ENCODE measurements at regions not wholly inside any gene's neighbourhood (a gene's known extent, or its start where the extent isn't known, plus 50 kb on each side); places are given as distances from the start of the nearest gene placed in this dataset.
"Not testable (repeated sequence)": the region's sequence is repeated elsewhere in the genome, so short reads cannot be mapped to it uniquely, and the experiment has no call there.

DNA sequence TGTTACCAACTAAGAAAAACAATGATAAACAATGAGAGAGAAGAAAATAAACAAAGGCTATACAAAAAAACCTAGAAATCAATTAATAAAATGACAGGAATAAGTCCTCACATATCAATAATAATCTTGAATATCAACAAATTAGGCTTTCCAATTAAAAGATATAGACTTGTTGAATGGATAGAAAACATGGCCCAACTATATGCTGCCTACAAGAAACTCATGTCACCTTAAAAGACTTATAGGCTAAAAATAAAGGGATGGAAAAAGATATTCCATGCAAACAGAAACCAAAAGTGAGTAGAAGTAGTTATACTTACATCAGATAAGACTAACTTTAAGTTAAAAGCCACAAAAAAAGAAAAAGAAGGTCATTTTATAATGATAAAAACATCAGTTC is 183.9 kb downstream of the MYRFL start:
- peaks cover 0 to 14% of the 10 kb centered on the region in 2 donors for H3K9me3 ChIP-seq (ENCODE audit: control insufficient read depth in 1 of 2, low read length in 2 of 2)
- no peaks in the 10 kb centered on the region for H3K4me1 ChIP-seq (ENCODE audit: control insufficient read depth in 1 of 2, insufficient read depth in 2 of 2, low read length in 2 of 2)
- no peak overlapping the region for H3K27ac ChIP-seq (ENCODE audit: low read length)
- no peaks in the 10 kb centered on the region for H3K36me3 ChIP-seq (ENCODE audit: control insufficient read depth in 1 of 2, insufficient read depth in 2 of 2, low read length in 2 of 2)
- H3K4me3 ChIP-seq (ENCODE audit: low read depth in 1 of 2, low read length in 2 of 2), result no peak overlapping the region
- no peaks in the 10 kb centered on the region for H3K27me3 ChIP-seq (ENCODE audit: low read depth, low read length)

DNA sequence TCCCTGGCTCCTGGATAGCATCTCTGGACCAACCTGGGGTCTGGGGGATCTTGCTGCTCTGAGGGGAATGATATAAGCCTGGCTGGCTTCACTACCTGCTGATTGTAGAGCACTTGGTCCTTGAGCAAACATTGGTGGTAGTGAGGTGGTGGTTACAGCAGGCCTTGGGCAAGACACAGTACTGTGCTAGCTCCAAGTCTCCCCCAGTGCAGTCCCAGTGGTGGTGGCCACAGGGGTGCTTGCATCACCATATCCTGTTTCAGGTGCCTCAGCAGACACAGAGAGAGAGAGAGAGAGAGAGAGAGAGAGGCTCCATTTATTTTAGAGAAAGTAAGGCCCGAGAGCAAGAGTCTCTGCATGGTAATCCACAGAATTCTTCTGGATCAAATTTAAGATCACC is 186.3 kb downstream of the MYRFL start:
- no peaks in the 10 kb centered on the region for H3K4me1 ChIP-seq (ENCODE audit: control insufficient read depth in 1 of 2, insufficient read depth in 2 of 2, low read length in 2 of 2)
- no peaks in the 10 kb centered on the region for H3K27me3 ChIP-seq (ENCODE audit: low read depth, low read length)
- H3K36me3 ChIP-seq (ENCODE audit: control insufficient read depth in 1 of 2, insufficient read depth in 2 of 2, low read length in 2 of 2), result no peaks in the 10 kb centered on the region
- H3K27ac ChIP-seq (ENCODE audit: low read length), result no peak overlapping the region
- H3K9me3 ChIP-seq (ENCODE audit: control insufficient read depth in 1 of 2, low read length in 2 of 2), result peaks cover 0 to 14% of the 10 kb centered on the region in 2 donors
- H3K4me3 ChIP-seq (ENCODE audit: low read depth in 1 of 2, low read length in 2 of 2), result no peak overlapping the region

DNA sequence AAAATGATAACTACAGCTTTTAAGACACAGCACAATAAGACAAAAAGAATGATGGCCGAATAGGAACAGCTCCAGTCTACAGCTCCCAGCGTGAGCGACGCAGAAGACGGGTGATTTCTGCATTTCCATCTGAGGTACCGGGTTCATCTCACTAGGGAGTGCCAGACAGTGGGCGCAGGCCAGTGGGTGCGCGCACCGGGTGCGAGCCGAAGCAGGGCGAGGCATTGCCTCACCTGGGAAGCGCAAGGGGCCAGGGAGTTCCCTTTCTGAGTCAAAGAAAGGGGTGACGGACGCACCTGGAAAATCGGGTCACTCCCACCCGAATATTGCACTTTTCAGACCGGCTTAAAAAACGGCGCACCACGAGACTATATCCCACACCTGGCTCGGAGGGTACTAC is 188.0 kb downstream of the MYRFL start:
- not testable (repeated sequence) for H3K4me3 ChIP-seq (ENCODE audit: low read depth in 1 of 2, low read length in 2 of 2); H3K27ac ChIP-seq (ENCODE audit: low read length); H3K4me1 ChIP-seq (ENCODE audit: control insufficient read depth in 1 of 2, insufficient read depth in 2 of 2, low read length in 2 of 2); H3K36me3 ChIP-seq (ENCODE audit: control insufficient read depth in 1 of 2, insufficient read depth in 2 of 2, low read length in 2 of 2); H3K27me3 ChIP-seq (ENCODE audit: low read depth, low read length)
- peaks cover 0 to 14% of the 10 kb centered on the region in 2 donors for H3K9me3 ChIP-seq (ENCODE audit: control insufficient read depth in 1 of 2, low read length in 2 of 2)

DNA sequence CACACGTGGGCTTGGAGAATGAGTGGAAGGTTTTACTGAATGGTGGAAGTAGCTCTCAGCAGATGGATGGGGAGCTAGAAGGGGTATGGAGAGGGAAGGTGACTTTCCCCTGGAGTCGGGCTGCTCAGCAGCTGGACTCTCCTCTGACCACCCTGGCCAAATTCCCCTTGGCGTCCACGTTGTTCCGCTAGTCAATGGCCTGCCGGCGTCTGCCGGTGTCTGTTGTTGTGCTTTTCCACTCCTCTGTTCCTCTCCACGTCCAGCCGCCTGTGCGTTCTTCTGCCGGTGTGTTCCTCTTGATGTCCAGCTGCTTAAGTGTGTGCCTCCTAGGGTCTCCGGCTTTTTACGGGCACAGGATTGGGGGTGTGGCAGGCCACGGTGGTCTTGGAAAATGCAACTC is 203.5 kb downstream of the MYRFL start:
- Histone ChIP-seq H3K4me1 (ENCODE audit: control insufficient read depth in 1 of 2, insufficient read depth in 2 of 2, low read length in 2 of 2) (no peaks in the 10 kb centered on the region), H3K27ac (ENCODE audit: low read length) (no peak overlapping the region), H3K36me3 (ENCODE audit: control insufficient read depth in 1 of 2, insufficient read depth in 2 of 2, low read length in 2 of 2) (no peaks in the 10 kb centered on the region), H3K27me3 (ENCODE audit: low read depth, low read length) (no peaks in the 10 kb centered on the region), H3K9me3 (ENCODE audit: control insufficient read depth in 1 of 2, low read length in 2 of 2) (peaks cover 0 to 10% of the 10 kb centered on the region in 2 donors), H3K4me3 (ENCODE audit: low read depth in 1 of 2, low read length in 2 of 2) (no peak overlapping the region)

DNA sequence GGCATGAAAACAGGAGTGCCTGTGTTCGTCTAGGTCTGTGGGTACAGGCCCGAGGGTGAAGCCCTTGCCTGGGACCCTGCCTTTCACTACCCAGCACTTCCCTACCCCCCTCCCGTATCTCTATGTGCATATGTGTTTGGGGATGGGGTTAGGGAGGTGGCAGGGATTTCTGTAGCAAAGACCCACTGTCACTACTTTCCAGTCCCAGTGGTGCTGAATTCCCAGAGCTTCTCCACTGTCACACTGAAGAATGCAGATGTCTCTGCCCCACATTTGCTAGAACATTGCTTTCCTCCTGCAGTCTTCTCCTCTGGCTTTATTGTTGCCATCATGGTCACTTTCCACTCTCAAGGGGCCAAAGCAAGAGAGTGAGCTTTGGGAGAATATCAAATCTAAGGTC is 203.9 kb downstream of the MYRFL start:
- Histone ChIP-seq H3K9me3 (ENCODE audit: control insufficient read depth in 1 of 2, low read length in 2 of 2) (peaks cover 0 to 10% of the 10 kb centered on the region in 2 donors), H3K27me3 (ENCODE audit: low read depth, low read length) (no peaks in the 10 kb centered on the region), H3K4me1 (ENCODE audit: control insufficient read depth in 1 of 2, insufficient read depth in 2 of 2, low read length in 2 of 2) (no peaks in the 10 kb centered on the region), H3K4me3 (ENCODE audit: low read depth in 1 of 2, low read length in 2 of 2) (no peak overlapping the region), H3K36me3 (ENCODE audit: control insufficient read depth in 1 of 2, insufficient read depth in 2 of 2, low read length in 2 of 2) (no peaks in the 10 kb centered on the region), H3K27ac (ENCODE audit: low read length) (no peak overlapping the region)

DNA sequence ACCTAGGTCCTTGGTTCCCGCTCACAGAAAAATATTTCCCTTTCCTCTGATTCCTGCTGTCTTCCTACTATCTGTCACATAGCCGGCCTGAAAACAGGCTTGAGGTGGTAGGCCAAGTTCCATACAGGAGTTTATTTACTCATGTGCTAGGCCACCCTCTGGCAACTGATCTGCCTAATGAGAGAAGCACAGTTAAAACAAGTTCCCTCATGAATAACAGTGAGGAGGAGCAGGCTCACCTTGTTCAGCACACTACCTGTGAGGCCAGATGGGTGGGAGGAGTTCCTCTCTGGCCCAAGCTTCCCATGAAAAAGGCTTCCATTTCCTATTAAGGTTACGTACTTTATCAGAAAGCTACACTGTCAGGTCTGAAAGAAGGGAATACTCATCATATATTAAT is 206.0 kb downstream of the MYRFL start:
- no peaks in the 10 kb centered on the region for H3K36me3 ChIP-seq (ENCODE audit: control insufficient read depth in 1 of 2, insufficient read depth in 2 of 2, low read length in 2 of 2)
- no peaks in the 10 kb centered on the region for H3K27me3 ChIP-seq (ENCODE audit: low read depth, low read length)
- H3K4me3 ChIP-seq (ENCODE audit: low read depth in 1 of 2, low read length in 2 of 2), result no peak overlapping the region
- peaks cover 0 to 10% of the 10 kb centered on the region in 2 donors for H3K9me3 ChIP-seq (ENCODE audit: control insufficient read depth in 1 of 2, low read length in 2 of 2)
- H3K27ac ChIP-seq (ENCODE audit: low read length), result no peak overlapping the region
- no peaks in the 10 kb centered on the region for H3K4me1 ChIP-seq (ENCODE audit: control insufficient read depth in 1 of 2, insufficient read depth in 2 of 2, low read length in 2 of 2)

DNA sequence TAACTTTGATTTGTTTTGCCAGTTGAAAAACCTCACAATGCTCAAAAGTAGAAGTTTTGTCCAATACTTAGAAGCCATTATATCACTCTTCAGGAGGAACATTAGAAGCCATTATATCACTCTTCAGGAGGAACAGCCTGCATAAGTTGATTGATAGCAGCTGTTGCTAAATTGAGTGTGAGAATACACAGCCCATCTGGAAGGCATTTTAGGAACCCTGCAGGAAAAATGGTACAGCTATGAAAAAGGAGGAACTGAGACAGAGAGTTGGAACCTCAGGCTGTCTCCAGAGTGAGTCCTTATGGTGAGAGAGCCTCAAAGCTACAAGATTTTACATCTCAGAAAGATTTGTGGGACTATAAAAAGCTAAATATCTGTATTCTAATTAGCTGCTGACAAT is 207.0 kb downstream of the MYRFL start:
- Histone ChIP-seq H3K4me1 (ENCODE audit: control insufficient read depth in 1 of 2, insufficient read depth in 2 of 2, low read length in 2 of 2) (no peaks in the 10 kb centered on the region), H3K36me3 (ENCODE audit: control insufficient read depth in 1 of 2, insufficient read depth in 2 of 2, low read length in 2 of 2) (no peaks in the 10 kb centered on the region), H3K27ac (ENCODE audit: low read length) (no peak overlapping the region), H3K9me3 (ENCODE audit: control insufficient read depth in 1 of 2, low read length in 2 of 2) (peaks cover 0 to 10% of the 10 kb centered on the region in 2 donors), H3K4me3 (ENCODE audit: low read depth in 1 of 2, low read length in 2 of 2) (no peak overlapping the region), H3K27me3 (ENCODE audit: low read depth, low read length) (no peaks in the 10 kb centered on the region)

DNA sequence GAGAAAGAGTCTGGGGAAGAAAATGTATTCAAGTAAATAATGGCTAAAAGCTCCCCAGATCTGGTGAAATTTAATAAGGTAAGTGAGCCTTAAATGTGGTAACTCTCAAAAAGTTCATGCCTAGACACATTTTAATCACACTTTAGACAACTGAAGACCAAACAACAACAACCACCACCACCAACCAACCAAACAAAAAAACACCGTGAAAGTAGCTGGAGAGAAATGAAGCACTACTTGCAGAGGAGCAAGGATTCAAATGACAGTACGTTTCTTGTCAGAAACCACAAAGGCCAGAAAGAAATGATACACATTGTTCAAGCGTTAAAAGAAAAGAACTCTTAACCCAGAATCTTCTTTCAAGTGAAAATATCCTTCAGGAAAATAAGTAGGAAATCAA is 208.3 kb downstream of the MYRFL start:
- H3K36me3 ChIP-seq (ENCODE audit: control insufficient read depth in 1 of 2, insufficient read depth in 2 of 2, low read length in 2 of 2), result no peaks in the 10 kb centered on the region
- no peak overlapping the region for H3K27ac ChIP-seq (ENCODE audit: low read length)
- H3K27me3 ChIP-seq (ENCODE audit: low read depth, low read length), result no peaks in the 10 kb centered on the region
- H3K4me1 ChIP-seq (ENCODE audit: control insufficient read depth in 1 of 2, insufficient read depth in 2 of 2, low read length in 2 of 2), result no peaks in the 10 kb centered on the region
- peaks cover 0 to 6% of the 10 kb centered on the region in 2 donors for H3K9me3 ChIP-seq (ENCODE audit: control insufficient read depth in 1 of 2, low read length in 2 of 2)
- no peak overlapping the region for H3K4me3 ChIP-seq (ENCODE audit: low read depth in 1 of 2, low read length in 2 of 2)

DNA sequence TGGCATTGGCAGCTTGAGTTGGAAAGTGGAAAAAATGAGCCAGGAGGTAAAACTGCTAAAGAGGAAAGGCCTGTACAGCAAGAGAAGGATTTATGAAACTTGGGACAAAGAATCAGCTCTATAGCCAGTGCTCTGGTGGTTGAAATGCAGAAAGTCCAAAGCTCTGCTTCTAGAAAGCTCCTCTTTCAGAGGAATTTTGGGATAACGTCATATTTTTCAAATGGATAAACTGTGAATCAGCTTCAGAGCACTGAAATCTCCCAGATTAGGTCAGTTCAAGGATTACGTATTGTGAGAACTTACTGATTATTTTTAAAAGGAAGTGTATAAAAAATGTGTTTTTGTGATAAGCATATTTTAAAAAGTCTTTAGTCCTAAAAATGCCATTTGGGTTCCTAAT is 203.1 kb upstream of the CNOT2 start:
- no peaks in the 10 kb centered on the region for H3K36me3 ChIP-seq (ENCODE audit: control insufficient read depth in 1 of 2, insufficient read depth in 2 of 2, low read length in 2 of 2)
- no peak overlapping the region for H3K27ac ChIP-seq (ENCODE audit: low read length)
- no peaks in the 10 kb centered on the region for H3K9me3 ChIP-seq (ENCODE audit: control insufficient read depth in 1 of 2, low read length in 2 of 2)
- H3K27me3 ChIP-seq (ENCODE audit: low read depth, low read length), result no peaks in the 10 kb centered on the region
- peaks cover 0 to 3% of the 10 kb centered on the region in 2 donors for H3K4me1 ChIP-seq (ENCODE audit: control insufficient read depth in 1 of 2, insufficient read depth in 2 of 2, low read length in 2 of 2)
- no peak overlapping the region for H3K4me3 ChIP-seq (ENCODE audit: low read depth in 1 of 2, low read length in 2 of 2)

DNA sequence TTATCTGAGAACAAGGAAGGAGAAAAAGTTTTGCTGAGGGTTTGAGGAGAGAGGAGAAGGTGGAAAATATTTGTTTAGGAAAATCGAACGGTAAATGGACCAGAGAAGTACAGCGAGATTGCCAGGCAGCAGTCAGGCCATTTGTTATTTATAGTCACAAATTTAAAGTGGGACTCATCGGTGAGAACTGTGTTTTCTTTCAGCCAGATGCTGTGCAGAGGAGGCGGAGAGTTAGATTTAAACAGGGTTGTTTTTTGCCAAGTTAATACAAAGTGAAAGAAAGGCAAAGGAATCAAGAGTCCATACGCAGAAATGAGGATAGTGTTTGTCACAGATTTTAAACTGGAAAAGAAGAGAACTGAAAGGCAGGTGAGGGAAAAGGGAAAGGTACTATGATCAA is 200.6 kb upstream of the CNOT2 start:
- Histone ChIP-seq H3K4me3 (ENCODE audit: low read depth in 1 of 2, low read length in 2 of 2) (no peak overlapping the region), H3K36me3 (ENCODE audit: control insufficient read depth in 1 of 2, insufficient read depth in 2 of 2, low read length in 2 of 2) (no peaks in the 10 kb centered on the region), H3K27ac (ENCODE audit: low read length) (no peak overlapping the region), H3K9me3 (ENCODE audit: control insufficient read depth in 1 of 2, low read length in 2 of 2) (no peaks in the 10 kb centered on the region), H3K27me3 (ENCODE audit: low read depth, low read length) (no peaks in the 10 kb centered on the region), H3K4me1 (ENCODE audit: control insufficient read depth in 1 of 2, insufficient read depth in 2 of 2, low read length in 2 of 2) (peaks cover 0 to 3% of the 10 kb centered on the region in 2 donors)

DNA sequence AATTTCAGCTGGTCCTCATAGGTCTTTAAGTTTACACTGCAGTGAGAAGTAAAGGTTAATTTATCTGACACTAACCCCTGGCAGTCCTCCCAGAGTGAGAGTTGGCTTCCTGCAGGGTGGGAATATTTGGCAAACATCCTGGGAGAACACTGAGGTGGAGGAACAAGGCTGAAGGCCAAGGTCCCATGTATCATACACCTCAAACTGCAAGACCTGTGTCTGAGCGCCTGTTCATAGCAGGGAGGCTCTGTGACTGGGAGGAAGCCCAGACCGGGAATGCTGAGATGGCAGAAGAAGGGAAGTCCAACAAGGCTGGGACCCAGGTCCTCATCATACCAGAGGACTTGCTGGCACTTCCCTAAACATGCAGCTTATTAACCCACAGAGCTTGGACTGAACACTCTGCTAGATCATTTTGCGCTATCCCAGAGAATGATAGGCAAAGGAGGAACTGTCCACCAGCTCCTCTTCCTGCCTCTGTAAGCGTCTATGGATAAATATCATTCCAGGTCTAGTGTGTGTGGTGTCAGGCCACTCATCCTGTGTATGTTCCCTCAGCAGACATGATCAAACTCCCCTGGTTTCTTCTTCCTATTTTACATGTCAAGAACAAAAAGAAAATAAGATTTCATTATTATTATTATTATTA is 199.6 kb upstream of the CNOT2 start:
- Histone ChIP-seq H3K4me1 (ENCODE audit: control insufficient read depth in 1 of 2, insufficient read depth in 2 of 2, low read length in 2 of 2) (peaks cover 0 to 3% of the 10 kb centered on the region in 2 donors), H3K4me3 (ENCODE audit: low read depth in 1 of 2, low read length in 2 of 2) (no peak overlapping the region), H3K27me3 (ENCODE audit: low read depth, low read length) (no peaks in the 10 kb centered on the region), H3K27ac (ENCODE audit: low read length) (no peak overlapping the region), H3K36me3 (ENCODE audit: control insufficient read depth in 1 of 2, insufficient read depth in 2 of 2, low read length in 2 of 2) (no peaks in the 10 kb centered on the region), H3K9me3 (ENCODE audit: control insufficient read depth in 1 of 2, low read length in 2 of 2) (no peaks in the 10 kb centered on the region)

DNA sequence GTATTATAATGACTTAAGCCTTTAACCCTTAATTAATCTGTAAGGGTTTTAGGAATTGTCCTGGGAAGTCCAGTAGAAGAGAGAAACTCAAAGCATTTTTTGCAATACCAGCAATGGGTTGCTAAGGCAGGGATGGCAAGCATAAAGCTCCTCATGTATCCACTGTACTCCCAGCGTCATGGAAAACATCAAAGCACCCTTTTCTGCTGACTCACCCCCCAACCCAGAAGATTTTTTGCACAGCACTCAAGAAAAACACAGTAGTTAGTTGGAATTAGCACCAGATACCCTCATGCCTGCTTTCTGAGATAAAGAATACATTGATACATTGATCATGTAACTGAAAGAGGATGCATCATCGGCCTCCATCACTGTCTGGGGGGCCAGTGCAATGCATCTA is 199.1 kb upstream of the CNOT2 start:
- H3K4me1 ChIP-seq (ENCODE audit: control insufficient read depth in 1 of 2, insufficient read depth in 2 of 2, low read length in 2 of 2), result peaks cover 0 to 3% of the 10 kb centered on the region in 2 donors
- no peak overlapping the region for H3K4me3 ChIP-seq (ENCODE audit: low read depth in 1 of 2, low read length in 2 of 2)
- no peaks in the 10 kb centered on the region for H3K36me3 ChIP-seq (ENCODE audit: control insufficient read depth in 1 of 2, insufficient read depth in 2 of 2, low read length in 2 of 2)
- no peaks in the 10 kb centered on the region for H3K27me3 ChIP-seq (ENCODE audit: low read depth, low read length)
- H3K27ac ChIP-seq (ENCODE audit: low read length), result no peak overlapping the region
- no peaks in the 10 kb centered on the region for H3K9me3 ChIP-seq (ENCODE audit: control insufficient read depth in 1 of 2, low read length in 2 of 2)
